GM12872 (cell line): ENCODE measurements at regions not wholly inside any gene's neighbourhood (a gene's known extent, or its start where the extent isn't known, plus 50 kb on each side); places are given as distances from the start of the nearest gene placed in this dataset.

Experiments
- CTCF ChIP-seq: IDR thresholded peaks from 3 replicates; pipeline ENCODE4 v1.5.1; 2011; ENCODE audit warnings: low read depth, mild to moderate bottlenecking, low read length, moderate library complexity; ENCODE audit not compliant: insufficient read depth

GRCh38 chr18:43681661-43682060, 404.4 kb upstream of the SYT4 start:
- TF ChIP-seq CTCF = no peak

GRCh38 chr18:43682196-43682595, 404.9 kb upstream of the SYT4 start:
- no peak for TF ChIP-seq CTCF

GRCh38 chr18:43686709-43687108, 409.4 kb upstream of the SYT4 start:
- no peak for TF ChIP-seq CTCF

GRCh38 chr18:43692099-43692690, 414.9 kb upstream of the SYT4 start:
- TF ChIP-seq CTCF = no peak

GRCh38 chr18:43702399-43702798, 425.1 kb upstream of the SYT4 start:
- TF ChIP-seq CTCF = no peak

GRCh38 chr18:43703050-43703449, 425.8 kb upstream of the SYT4 start:
- no peak for TF ChIP-seq CTCF

- TF ChIP-seq CTCF = no peak
These were observed 428.6 kb upstream of the SYT4 start for GRCh38 chr18:43705850-43706249.
